Endothelial cell of umbilical vein (primary cell): ENCODE measurements at regions not wholly inside any gene's neighbourhood (a gene's known extent, or its start where the extent isn't known, plus 50 kb on each side); places are given as distances from the start of the nearest gene placed in this dataset.

Source experiments
- BruUV-seq: library from RNA; stranded (reverse); fragments of 400-500 nt; replicated peaks from 2 replicates; lab custom pipeline; 2021; lab: Mats Ljungman, UMichigan
- CTCF ChIA-PET: fragments of 300-600, 350-600 bp; sonication (Branson Sonifier 250); formaldehyde crosslinking; loops from one replicate; lab custom pipeline; 2021; ENCODE audit warnings: antibody characterized with exemption, inconsistent platforms; lab: Charles Lee
- POLR2A ChIA-PET: fragments of 300-600, 350-600 bp; sonication (Branson Sonifier 250); formaldehyde crosslinking; loops from one replicate; lab custom pipeline; 2021; ENCODE audit warnings: antibody characterized with exemption, inconsistent platforms; lab: Charles Lee
- DNase-seq: peaks from one replicate; pipeline ENCODE4 v3.0.0-alpha.2; 2011; ENCODE audit warnings: low read depth, low spot score
- FAIRE-seq: peaks from 2 replicates; lab custom pipeline; 2011; peaks lifted over from hg19 to GRCh38; lab: Jason Lieb, UNC
- H2AFZ ChIP-seq: 2 replicates; pipeline ENCODE4 v1.6.0; 2012; ENCODE audit warnings: low read depth, low read length, control low read depth, inconsistent platforms
- H3K27ac ChIP-seq: 2 replicates; pipeline ENCODE4 v1.5.1; 2011; ENCODE audit warnings: low read depth, mild to moderate bottlenecking, control low read depth, low read length, moderate library complexity; ENCODE audit not compliant: insufficient read depth
- H3K27me3 ChIP-seq, 2 experiments: 2 replicates each; pipeline versions ENCODE4 v1.6.0 to v1.6.1; 2011; ENCODE audit warnings: low read length in 2 of 2, mixed read lengths in 1 of 2; ENCODE audit not compliant: control insufficient read depth in 2 of 2, insufficient read depth in 2 of 2
- H3K36me3 ChIP-seq, 2 experiments: 2 replicates in 1 of 2; 3 replicates in 1 of 2; pipeline ENCODE4 v1.5.1; 2011; ENCODE audit warnings: low read length in 2 of 2, mild to moderate bottlenecking in 1 of 2, moderate library complexity in 1 of 2; ENCODE audit not compliant: control insufficient read depth in 2 of 2, insufficient read depth in 2 of 2; ENCODE audit errors: extremely low read depth in 1 of 2
- H3K4me1 ChIP-seq: 3 replicates; pipeline ENCODE4 v1.5.1; 2011; ENCODE audit warnings: mild to moderate bottlenecking, low read length; ENCODE audit not compliant: control insufficient read depth, insufficient read depth; ENCODE audit errors: extremely low read depth
- H3K4me2 ChIP-seq: 2 replicates; pipeline ENCODE4 v1.6.1; 2011; ENCODE audit warnings: low read length, control low read depth, mixed read lengths; ENCODE audit not compliant: insufficient read depth
- H3K4me3 ChIP-seq, 3 experiments: fragments of 200-600 bp in 1 of 3; sonication (generic), shearing (Covaris generic) in 1 of 3; replicated peaks in 1 of 3; 2 replicates each; pipeline ENCODE4 v1.5.1; 2011 to 2016; ENCODE audit warnings: control low read depth in 3 of 3, low read length in 3 of 3, mild to moderate bottlenecking in 2 of 3, inconsistent platforms in 1 of 3, low read depth in 1 of 3, moderate library complexity in 1 of 3; ENCODE audit not compliant: insufficient read depth in 1 of 3
- H3K79me2 ChIP-seq: 2 replicates; pipeline ENCODE4 v1.6.0; 2012; ENCODE audit warnings: low read length, inconsistent platforms; ENCODE audit not compliant: control insufficient read depth, insufficient read depth
- H3K9ac ChIP-seq: replicated peaks from 2 replicates; pipeline ENCODE3; 2011; ENCODE audit warnings: low read length, control low read depth; ENCODE audit not compliant: insufficient read depth; ENCODE audit errors: extremely low read depth
- H3K9me1 ChIP-seq: replicated peaks from 3 replicates; pipeline ENCODE4 v1.6.0; 2011; ENCODE audit warnings: mild to moderate bottlenecking, low read length; ENCODE audit not compliant: control insufficient read depth, insufficient read depth; ENCODE audit errors: extremely low read depth
- H3K9me3 ChIP-seq: replicated peaks from 2 replicates; pipeline ENCODE4 v1.5.1; 2012; ENCODE audit warnings: low read length, inconsistent platforms; ENCODE audit not compliant: control insufficient read depth, insufficient read depth
- H4K20me1 ChIP-seq: replicated peaks from 2 replicates; pipeline ENCODE3; 2011; ENCODE audit warnings: mild to moderate bottlenecking, low read length; ENCODE audit not compliant: control insufficient read depth, insufficient read depth; ENCODE audit errors: extremely low read depth
- CTCF ChIP-seq, 2 donors: IDR thresholded peaks; 1 replicate in 1 of 2; 2 replicates in 1 of 2; pipeline ENCODE4 v1.5.1; 2011; ENCODE audit warnings: low read length in 2 of 2, mild to moderate bottlenecking in 2 of 2, moderate library complexity in 2 of 2, control low read depth in 1 of 2, inconsistent platforms in 1 of 2, low read depth in 1 of 2; ENCODE audit not compliant: insufficient read depth in 1 of 2; ENCODE audit errors: extremely low read depth in 1 of 2
- EZH2 ChIP-seq: IDR thresholded peaks from 2 replicates; pipeline ENCODE4 v1.6.1; 2012; ENCODE audit warnings: borderline replicate concordance, low read depth, mild to moderate bottlenecking, moderate library complexity, low read length, inconsistent platforms; ENCODE audit not compliant: severe bottlenecking
- FOS ChIP-seq: IDR thresholded peaks from 2 replicates; pipeline ENCODE4 v1.6.1; 2011; ENCODE audit warnings: mild to moderate bottlenecking, low read length, moderate library complexity, borderline replicate concordance; ENCODE audit not compliant: insufficient read depth
- GATA2 ChIP-seq: IDR thresholded peaks from 2 replicates; pipeline ENCODE4 v1.7.0; 2011; ENCODE audit warnings: low read depth, mild to moderate bottlenecking, moderate library complexity, mixed read lengths, low read length; ENCODE audit not compliant: insufficient read length, insufficient read depth
- JUN ChIP-seq: IDR thresholded peaks from 2 replicates; pipeline ENCODE4 v1.6.1; 2011; ENCODE audit warnings: borderline replicate concordance, low read depth; ENCODE audit not compliant: insufficient read length, insufficient read depth
- MAX ChIP-seq: IDR thresholded peaks from 2 replicates; pipeline ENCODE4 v1.6.1; 2011; ENCODE audit not compliant: insufficient read depth, insufficient read length
- MYC ChIP-seq: IDR thresholded peaks from one replicate; pipeline ENCODE4 v1.6.1; 2011; ENCODE audit warnings: mild to moderate bottlenecking, low read depth, low read length
- POLR2A ChIP-seq: IDR thresholded peaks from 2 replicates; pipeline ENCODE4 v1.6.1; 2012; ENCODE audit warnings: low read depth, mild to moderate bottlenecking, control low read depth, low read length
- POLR2AphosphoS5 ChIP-seq: IDR thresholded peaks from 2 replicates; pipeline ENCODE4 v1.6.1; 2012; ENCODE audit warnings: low read depth, mild to moderate bottlenecking, control low read depth, low read length, moderate library complexity; ENCODE audit not compliant: insufficient read depth
- dilution Hi-C: fragments of 300-500 bp; cut with MboI; formaldehyde crosslinking; loops from one replicate; pipeline ENCODE4 v1.15.0; 2019; ENCODE audit warnings: low sequenced_read_pairs; ENCODE audit not compliant: extremely low pct_ligation_motif_present
- intact Hi-C: fragments of 100-400 bp; cut with micrococcal nuclease; formaldehyde crosslinking; loops from one replicate; pipeline ENCODE4 v1.10.0; 2022

GRCh38 chr18:75496151-75496550, 68.6 kb upstream of the SMIM21 start:
- Histone ChIP-seq H3K4me3 (no peak overlapping the region), H3K27me3 (no peaks in the 10 kb centered on the region), H3K9ac (no peak overlapping the region), H2AFZ (no peak overlapping the region), H3K4me1 (no peaks in the 10 kb centered on the region), H3K36me3 (no peaks in the 10 kb centered on the region), H3K27ac (no peak overlapping the region), H4K20me1 (no peaks in the 10 kb centered on the region), H3K9me1 (no peaks in the 10 kb centered on the region), H3K4me2 (no peak overlapping the region), H3K9me3 (no peaks in the 10 kb centered on the region), H3K79me2 (no peaks in the 10 kb centered on the region)
- DNase-seq (no peak), FAIRE-seq (no peak)
- intact Hi-C loops = no loop called here
- TF ChIP-seq EZH2 (no peak), MAX (no peak), POLR2AphosphoS5 (no peak), FOS (no peak), CTCF (IDR thresholded peaks at IDR 0.05; ENCODE audit: extremely low read depth in 1 of 2, insufficient read depth in 1 of 2, low read depth in 1 of 2, low read length in 2 of 2) (no peak), GATA2 (no peak), JUN (no peak), POLR2A (no peak), MYC (no peak)
- dilution Hi-C loops = no loop called here
- ChIA-PET CTCF (no interaction called here), POLR2A (no interaction called here)
- BruUV-seq = no TSS peak
